Hepatocyte (in vitro differentiated cells): ENCODE measurements at regions not wholly inside any gene's neighbourhood (a gene's known extent, or its start where the extent isn't known, plus 50 kb on each side); places are given as distances from the start of the nearest gene placed in this dataset.

Experiments
- DNase-seq: peaks from one replicate; pipeline ENCODE4 v3.0.0-alpha.2; 2016; ENCODE audit warnings: low spot score
- H2AFZ ChIP-seq: fragments of 200-600 bp; sonication (generic); 2 replicates; pipeline ENCODE4 v1.6.0; 2016; ENCODE audit warnings: antibody characterized with exemption, mild to moderate bottlenecking
- H3K27ac ChIP-seq: fragments of 200-600 bp; sonication (generic); 2 replicates; pipeline ENCODE4 v1.5.1; 2016; ENCODE audit warnings: mild to moderate bottlenecking
- H3K27me3 ChIP-seq: fragments of 200-600 bp; sonication (generic); 2 replicates; pipeline ENCODE4 v1.6.1; 2016
- H3K36me3 ChIP-seq: fragments of 200-600 bp; sonication (generic); replicated peaks from 2 replicates; pipeline ENCODE4 v1.5.1; 2016; ENCODE audit warnings: low read depth; ENCODE audit not compliant: insufficient read depth
- H3K4me1 ChIP-seq: fragments of 200-600 bp; sonication (generic); 2 replicates; pipeline ENCODE4 v1.5.1; 2016; ENCODE audit warnings: mild to moderate bottlenecking, moderate library complexity; ENCODE audit not compliant: insufficient read depth
- H3K4me2 ChIP-seq: fragments of 200-600 bp; sonication (generic); 2 replicates; pipeline ENCODE4 v1.6.0; 2016
- H3K4me3 ChIP-seq: fragments of 200-600 bp; sonication (generic); 2 replicates; pipeline ENCODE4 v1.5.1; 2016; ENCODE audit warnings: mild to moderate bottlenecking
- H3K79me2 ChIP-seq: fragments of 200-600 bp; sonication (generic); 2 replicates; pipeline ENCODE4 v1.6.0; 2017; ENCODE audit warnings: mild to moderate bottlenecking
- H3K9me2 ChIP-seq: fragments of 200-600 bp; sonication (generic); replicated peaks from 2 replicates; pipeline ENCODE4 v1.6.0; 2017; ENCODE audit warnings: mild to moderate bottlenecking; ENCODE audit not compliant: insufficient read depth
- H3K9me3 ChIP-seq: fragments of 200-600 bp; sonication (generic); 2 replicates; pipeline ENCODE4 v1.5.1; 2016; ENCODE audit warnings: low read depth, mild to moderate bottlenecking
- H4K20me1 ChIP-seq: fragments of 200-600 bp; sonication (generic); 2 replicates; pipeline ENCODE4 v1.6.0; 2016; ENCODE audit warnings: mild to moderate bottlenecking; ENCODE audit not compliant: insufficient read depth, poor library complexity, severe bottlenecking
- EZH2 ChIP-seq: fragments of 200-600 bp; sonication (generic); IDR thresholded peaks from 2 replicates; pipeline ENCODE4 v1.6.1; 2016; ENCODE audit warnings: antibody characterized with exemption, mild to moderate bottlenecking, borderline replicate concordance
- EZH2phosphoT487 ChIP-seq: fragments of 200-600 bp; sonication (generic); IDR thresholded peaks from one replicate; pipeline ENCODE4 v1.6.1; 2018; ENCODE audit warnings: antibody characterized with exemption, mild to moderate bottlenecking, low read depth, moderate library complexity; ENCODE audit not compliant: unreplicated experiment, severe bottlenecking
- WGBS: methylation state at CpG from one replicate; pipeline ENCODE4 v1.1.6; 2016; ENCODE audit warnings: low lambda C conversion rate; ENCODE audit errors: missing lambda C conversion rate; 5-methylcytosine and 5-hydroxymethylcytosine counted together
- TF ChIP-seq, protein P1 (sequence below): fragments of 200-600 bp; sonication (generic); IDR thresholded peaks from 2 replicates; pipeline ENCODE4 v1.5.1; 2016; ENCODE audit warnings: antibody characterized with exemption, mild to moderate bottlenecking; ENCODE audit not compliant: poor library complexity

DNA sequence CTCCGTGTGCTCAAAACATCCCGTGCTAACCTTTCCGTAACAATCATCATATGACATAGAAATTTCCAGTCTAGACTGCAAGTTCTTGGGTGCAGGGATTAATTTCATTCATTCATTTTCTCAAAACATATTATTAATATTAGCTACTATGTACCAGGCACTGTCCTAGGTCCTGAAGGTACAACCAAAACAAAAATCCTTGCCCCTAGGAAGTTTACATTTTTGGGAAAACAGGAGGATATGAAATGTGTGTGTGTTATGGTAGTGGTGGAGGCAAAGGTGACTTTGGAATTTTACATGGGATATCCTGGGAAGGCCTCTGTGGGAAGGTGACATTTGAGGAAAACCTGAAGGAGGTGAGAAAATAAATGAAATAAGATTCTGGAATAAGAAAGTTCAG, 222.6 kb downstream of the LRRC3B start:
- Histone ChIP-seq H3K4me3 (no peak overlapping the region), H3K4me2 (no peak overlapping the region), H4K20me1 (no peaks in the 10 kb centered on the region), H3K79me2 (no peaks in the 10 kb centered on the region), H3K9me3 (no peaks in the 10 kb centered on the region), H3K4me1 (no peaks in the 10 kb centered on the region), H3K36me3 (no peaks in the 10 kb centered on the region), H2AFZ (no peak overlapping the region), H3K27me3 (no peaks in the 10 kb centered on the region), H3K9me2 (no peaks in the 10 kb centered on the region), H3K27ac (no peak overlapping the region)
- DNase-seq = no peak
- WGBS = 94% methylated on average over 3 of the region's 3 CpGs
- TF ChIP-seq EZH2 (no peak), EZH2phosphoT487 (no peak)
- TF ChIP-seq, protein P1, sequence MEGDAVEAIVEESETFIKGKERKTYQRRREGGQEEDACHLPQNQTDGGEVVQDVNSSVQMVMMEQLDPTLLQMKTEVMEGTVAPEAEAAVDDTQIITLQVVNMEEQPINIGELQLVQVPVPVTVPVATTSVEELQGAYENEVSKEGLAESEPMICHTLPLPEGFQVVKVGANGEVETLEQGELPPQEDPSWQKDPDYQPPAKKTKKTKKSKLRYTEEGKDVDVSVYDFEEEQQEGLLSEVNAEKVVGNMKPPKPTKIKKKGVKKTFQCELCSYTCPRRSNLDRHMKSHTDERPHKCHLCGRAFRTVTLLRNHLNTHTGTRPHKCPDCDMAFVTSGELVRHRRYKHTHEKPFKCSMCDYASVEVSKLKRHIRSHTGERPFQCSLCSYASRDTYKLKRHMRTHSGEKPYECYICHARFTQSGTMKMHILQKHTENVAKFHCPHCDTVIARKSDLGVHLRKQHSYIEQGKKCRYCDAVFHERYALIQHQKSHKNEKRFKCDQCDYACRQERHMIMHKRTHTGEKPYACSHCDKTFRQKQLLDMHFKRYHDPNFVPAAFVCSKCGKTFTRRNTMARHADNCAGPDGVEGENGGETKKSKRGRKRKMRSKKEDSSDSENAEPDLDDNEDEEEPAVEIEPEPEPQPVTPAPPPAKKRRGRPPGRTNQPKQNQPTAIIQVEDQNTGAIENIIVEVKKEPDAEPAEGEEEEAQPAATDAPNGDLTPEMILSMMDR = no peak

DNA sequence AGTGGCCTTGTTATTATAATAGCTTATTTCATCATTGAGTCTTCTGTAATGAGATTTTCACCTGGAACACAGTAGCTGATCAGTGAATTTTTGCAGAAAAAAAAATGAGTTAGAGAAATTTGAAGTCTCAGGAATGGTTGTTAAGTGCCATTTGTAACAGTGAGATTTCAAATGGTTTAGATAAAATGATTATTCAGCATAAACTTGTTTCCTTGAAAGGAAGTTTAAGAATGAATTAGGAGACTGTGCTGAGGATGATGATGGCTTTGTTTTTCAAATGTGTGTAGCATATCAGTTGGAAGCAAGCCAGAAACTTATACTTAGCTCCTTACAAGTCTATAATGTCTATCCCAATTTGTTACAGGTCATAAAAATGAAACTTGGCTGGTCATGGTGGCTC, 225.1 kb downstream of the LRRC3B start:
- H3K79me2 ChIP-seq = no peaks in the 10 kb centered on the region
- H3K36me3 ChIP-seq = no peaks in the 10 kb centered on the region
- TF ChIP-seq EZH2phosphoT487 = no peak
- no peak for TF ChIP-seq EZH2
- TF ChIP-seq, protein P1 = no peak
- H3K9me3 ChIP-seq = no peaks in the 10 kb centered on the region
- H3K27me3 ChIP-seq = no peaks in the 10 kb centered on the region
- H3K4me3 ChIP-seq = no peak overlapping the region
- H3K27ac ChIP-seq = no peak overlapping the region
- no peaks in the 10 kb centered on the region for H4K20me1 ChIP-seq
- H3K4me1 ChIP-seq = no peaks in the 10 kb centered on the region
- H3K4me2 ChIP-seq = no peak overlapping the region
- DNase-seq = no peak
- no peak overlapping the region for H2AFZ ChIP-seq
- H3K9me2 ChIP-seq = no peaks in the 10 kb centered on the region

DNA sequence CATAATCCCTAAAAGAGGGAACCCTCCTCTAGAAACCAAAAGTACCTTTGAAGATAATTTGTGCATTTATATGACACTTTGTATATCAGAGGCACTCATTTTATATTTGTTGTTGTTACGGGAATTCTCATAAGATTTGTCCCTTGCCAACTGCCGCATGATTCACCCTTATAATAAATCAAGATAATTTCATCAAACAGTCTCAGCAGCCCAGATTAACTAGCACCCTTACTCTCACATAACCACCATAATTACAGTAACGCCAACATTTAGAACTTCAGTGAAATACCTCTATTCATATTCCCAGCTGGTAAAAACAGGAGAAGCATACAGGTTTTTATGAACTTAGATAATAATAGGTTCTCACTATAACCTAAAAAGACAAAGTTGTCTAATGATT, 271.9 kb downstream of the LRRC3B start:
- H3K27ac ChIP-seq = no peak overlapping the region
- H3K4me1 ChIP-seq = no peaks in the 10 kb centered on the region
- H4K20me1 ChIP-seq = no peaks in the 10 kb centered on the region
- TF ChIP-seq, protein P1 = no peak
- TF ChIP-seq EZH2 (no peak), EZH2phosphoT487 (no peak)
- no peaks in the 10 kb centered on the region for H3K27me3 ChIP-seq
- no peak overlapping the region for H2AFZ ChIP-seq
- H3K79me2 ChIP-seq = no peaks in the 10 kb centered on the region
- no peaks in the 10 kb centered on the region for H3K9me2 ChIP-seq
- H3K4me2 ChIP-seq = no peak overlapping the region
- H3K4me3 ChIP-seq = no peak overlapping the region
- no peaks in the 10 kb centered on the region for H3K36me3 ChIP-seq
- 68% methylated on average over 3 of the region's 3 CpGs for WGBS
- H3K9me3 ChIP-seq = no peaks in the 10 kb centered on the region
- DNase-seq = no peak

DNA sequence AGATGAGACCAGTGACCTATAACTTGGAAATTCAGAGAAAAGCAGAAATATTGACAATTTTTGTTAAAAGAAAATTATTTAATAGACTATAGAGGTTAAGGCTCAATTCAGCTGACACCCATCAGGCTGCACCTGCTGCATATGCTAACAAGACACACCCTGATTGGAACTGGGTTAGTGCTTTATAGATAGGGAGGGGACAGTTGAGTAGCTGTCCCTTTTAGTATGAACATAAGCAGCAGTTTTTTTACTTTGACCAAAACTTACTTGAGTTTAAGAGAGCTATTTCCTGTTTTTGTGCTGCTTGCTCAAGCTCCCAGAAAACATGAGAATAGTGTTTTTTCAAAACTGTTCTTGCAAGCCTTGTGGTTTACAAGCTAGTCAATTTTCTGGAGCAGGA, 292.6 kb downstream of the LRRC3B start:
- TF ChIP-seq, protein P1 = no peak
- no peak for TF ChIP-seq EZH2
- TF ChIP-seq EZH2phosphoT487 = no peak
- H3K9me2 ChIP-seq = no peaks in the 10 kb centered on the region
- no peaks in the 10 kb centered on the region for H3K79me2 ChIP-seq
- no peak overlapping the region for H3K27ac ChIP-seq
- no peak for DNase-seq
- H3K27me3 ChIP-seq = no peaks in the 10 kb centered on the region
- H2AFZ ChIP-seq = no peak overlapping the region
- no peak overlapping the region for H3K4me3 ChIP-seq
- H4K20me1 ChIP-seq = no peaks in the 10 kb centered on the region
- no peaks in the 10 kb centered on the region for H3K9me3 ChIP-seq
- H3K4me2 ChIP-seq = no peak overlapping the region
- no peaks in the 10 kb centered on the region for H3K36me3 ChIP-seq
- no peaks in the 10 kb centered on the region for H3K4me1 ChIP-seq
